IMR-90 (cell line): ENCODE measurements at regions not wholly inside any gene's neighbourhood (a gene's known extent, or its start where the extent isn't known, plus 50 kb on each side); places are given as distances from the start of the nearest gene placed in this dataset.

Experiments used
- ATAC-seq: fragments of 200-7000 bp; cut with Tn5 transposase; 2 replicates; pipeline ENCODE4 v1.9.1; 2020; ENCODE audit warnings: low read depth, mild to moderate bottlenecking, moderate library complexity
- BruUV-seq: library from RNA; stranded (reverse); fragments of 400-500 nt; replicated peaks from 2 replicates; lab custom pipeline; 2021; lab: Mats Ljungman, UMichigan
- CTCF ChIA-PET: fragments of 300-600 bp; formaldehyde crosslinking; extraction: SDS; loops from one replicate; lab custom pipeline; 2021; ENCODE audit warnings: antibody characterized with exemption; lab: Yijun Ruan, JAX
- POLR2A ChIA-PET: fragments of 300-600 bp; sonication (Branson Sonifier 250); formaldehyde crosslinking; loops from one replicate; lab custom pipeline; 2022; ENCODE audit warnings: antibody characterized with exemption; ENCODE audit not compliant: unreplicated experiment; lab: Charles Lee
- DNase-seq: peaks from one replicate; pipeline ENCODE4 v3.0.0; 2013
- H2AFZ ChIP-seq: replicated peaks from 2 replicates; pipeline ENCODE3; 2013; ENCODE audit warnings: low read length, mild to moderate bottlenecking; ENCODE audit not compliant: poor library complexity
- H2AK5ac ChIP-seq: 2 replicates; pipeline ENCODE4 v1.6.1; 2013; ENCODE audit warnings: low read depth, low read length, inconsistent platforms
- H2AK9ac ChIP-seq: replicated peaks from 2 replicates; pipeline ENCODE3; 2013; ENCODE audit warnings: mild to moderate bottlenecking, low read depth, low read length, moderate library complexity; ENCODE audit not compliant: poor library complexity
- H2BK120ac ChIP-seq: 2 replicates; pipeline ENCODE4 v1.6.1; 2013; ENCODE audit warnings: low read depth, low read length, inconsistent platforms
- H2BK15ac ChIP-seq: 3 replicates; pipeline ENCODE4 v1.6.1; 2013; ENCODE audit warnings: low read depth, low read length, inconsistent platforms
- H2BK20ac ChIP-seq: 2 replicates; pipeline ENCODE4 v1.6.1; 2013; ENCODE audit warnings: low read depth, mild to moderate bottlenecking, inconsistent platforms, low read length, moderate library complexity
- H2BK5ac ChIP-seq: 2 replicates; pipeline ENCODE4 v1.6.1; 2013; ENCODE audit warnings: mild to moderate bottlenecking, low read depth, low read length, inconsistent platforms; ENCODE audit not compliant: poor library complexity, severe bottlenecking
- H3K14ac ChIP-seq: replicated peaks from 2 replicates; pipeline ENCODE4 v1.6.1; 2013; ENCODE audit warnings: low read depth, low read length, inconsistent platforms
- H3K18ac ChIP-seq: 2 replicates; pipeline ENCODE4 v1.6.1; 2013; ENCODE audit warnings: low read depth, low read length, control low read depth
- H3K23ac ChIP-seq: 2 replicates; pipeline ENCODE4 v1.6.1; 2013; ENCODE audit warnings: low read depth, low read length, inconsistent platforms
- H3K27ac ChIP-seq: 2 replicates; pipeline ENCODE4 v1.5.1; 2013; ENCODE audit warnings: mild to moderate bottlenecking, control low read depth, low read length; ENCODE audit not compliant: insufficient read depth
- H3K27me3 ChIP-seq: 2 replicates; pipeline ENCODE4 v1.6.1; 2013; ENCODE audit warnings: low read length; ENCODE audit not compliant: control insufficient read depth, insufficient read depth
- H3K36me3 ChIP-seq: 2 replicates; pipeline ENCODE4 v1.6.1; 2013; ENCODE audit warnings: low read length, mixed read lengths; ENCODE audit not compliant: control insufficient read depth, insufficient read depth
- H3K4ac ChIP-seq: 2 replicates; pipeline ENCODE4 v1.6.1; 2013; ENCODE audit warnings: low read depth, low read length, inconsistent platforms
- H3K4me1 ChIP-seq: 2 replicates; pipeline ENCODE4 v1.6.1; 2013; ENCODE audit warnings: low read length, mixed read lengths; ENCODE audit not compliant: control insufficient read depth, insufficient read depth
- H3K4me2 ChIP-seq: 2 replicates; pipeline ENCODE4 v1.6.1; 2013; ENCODE audit warnings: low read depth, mild to moderate bottlenecking, control low read depth, low read length, moderate library complexity
- H3K4me3 ChIP-seq: 2 replicates; pipeline ENCODE4 v1.5.1; 2013; ENCODE audit warnings: low read depth, mild to moderate bottlenecking, control low read depth, low read length, moderate library complexity; ENCODE audit not compliant: insufficient read depth
- H3K56ac ChIP-seq: 2 replicates; pipeline ENCODE4 v1.6.1; 2013; ENCODE audit warnings: low read length, inconsistent platforms; ENCODE audit not compliant: insufficient read depth; ENCODE audit errors: extremely low read depth
- H3K79me1 ChIP-seq, 2 experiments: 2 replicates each; pipeline ENCODE4 v1.6.1; 2013; ENCODE audit warnings: low read length in 2 of 2, inconsistent platforms in 1 of 2, low read depth in 1 of 2
- H3K9ac ChIP-seq: 2 replicates; pipeline ENCODE4 v1.6.1; 2013; ENCODE audit warnings: low read depth, low read length, control low read depth
- H3K9me1 ChIP-seq: 2 replicates; pipeline ENCODE4 v1.6.1; 2013; ENCODE audit warnings: low read length, inconsistent platforms; ENCODE audit not compliant: insufficient read depth
- H3K9me3 ChIP-seq: 2 replicates; pipeline ENCODE4 v1.6.1; 2013; ENCODE audit warnings: low read length; ENCODE audit not compliant: control insufficient read depth, insufficient read depth
- H4K20me1 ChIP-seq: 2 replicates; pipeline ENCODE4 v1.6.1; 2013; ENCODE audit warnings: low read length, inconsistent platforms; ENCODE audit not compliant: insufficient read depth
- H4K5ac ChIP-seq: 2 replicates; pipeline ENCODE4 v1.6.1; 2013; ENCODE audit warnings: mild to moderate bottlenecking, low read depth, low read length, control low read depth
- H4K8ac ChIP-seq, 2 experiments: 2 replicates each; pipeline ENCODE4 v1.6.1; 2013; ENCODE audit warnings: low read depth in 2 of 2, low read length in 2 of 2, control low read depth in 1 of 2, inconsistent platforms in 1 of 2
- H4K91ac ChIP-seq: 2 replicates; pipeline ENCODE4 v1.6.1; 2013; ENCODE audit warnings: low read depth, low read length, inconsistent platforms; ENCODE audit not compliant: insufficient read depth
- FOS ChIP-seq: fragments of 150-350 bp; IDR thresholded peaks from 2 replicates; pipeline ENCODE4 v1.6.1; 2016; ENCODE audit warnings: low read depth, low read length
- NFE2L2 ChIP-seq: fragments of 150-350 bp; IDR thresholded peaks from 2 replicates; pipeline ENCODE4 v1.6.1; 2016; ENCODE audit warnings: low read depth, mild to moderate bottlenecking, low read length
- POLR2A ChIP-seq: IDR thresholded peaks from 2 replicates; pipeline ENCODE4 v1.6.1; 2012; ENCODE audit warnings: mild to moderate bottlenecking, low read depth, low read length
- RCOR1 ChIP-seq: IDR thresholded peaks from 2 replicates; pipeline ENCODE4 v1.6.1; 2012; ENCODE audit warnings: mild to moderate bottlenecking, low read length, improper control_type of control experiment; ENCODE audit not compliant: insufficient replicate concordance
- WGBS, 2 experiments: methylation state at CpG; one replicate each; pipeline versions ENCODE4 v1.1.5 to v1.1.7; 2013; ENCODE audit warnings: missing lambda C conversion rate in 2 of 2; ENCODE audit not compliant: insufficient read length in 1 of 2; ENCODE audit errors: extremely low coverage in 2 of 2; 5-methylcytosine and 5-hydroxymethylcytosine counted together
- dilution Hi-C: fragments of 300-500 bp; cut with HindIII; formaldehyde crosslinking; loops from one replicate; pipeline ENCODE4 v1.14.3; 2018; ENCODE audit warnings: low sequenced_read_pairs; ENCODE audit not compliant: unreplicated experiment
- in situ Hi-C: fragments of 300-500 bp; cut with MboI; formaldehyde crosslinking; loops from 3 replicates; pipeline ENCODE4 v1.14.3; 2019; ENCODE audit warnings: low sequenced_read_pairs, inconsistent platforms, mixed read lengths
- intact Hi-C: fragments of 100-400 bp; cut with micrococcal nuclease; formaldehyde crosslinking; loops from 2 replicates; pipeline ENCODE4 v1.10.0; 2022

- DNase-seq: no peak
- no peak overlapping the region for H2AK9ac ChIP-seq
- no peak for TF ChIP-seq FOS
- TF ChIP-seq NFE2L2: no peak
- TF ChIP-seq POLR2A: no peak
- no peak for TF ChIP-seq RCOR1
- H3K18ac ChIP-seq: no peak overlapping the region
- peaks cover 4% of the 10 kb centered on the region for H3K4me1 ChIP-seq
- H2BK15ac ChIP-seq: no peak overlapping the region
- no peak overlapping the region for H4K91ac ChIP-seq
- H3K4ac ChIP-seq: no peak overlapping the region
- H3K79me1 ChIP-seq: no peaks in the 10 kb centered on the region
- 0 out of 2 replicates have a peak, but pooled peaks cover 3% of the 10 kb centered on the region for H3K9me1 ChIP-seq
- H2BK20ac ChIP-seq: no peak overlapping the region
- ChIA-PET POLR2A (no interaction called here), CTCF (no interaction called here)
- H4K20me1 ChIP-seq: no peaks in the 10 kb centered on the region
- dilution Hi-C loops: no loop called here
- no peak overlapping the region for H2AK5ac ChIP-seq
- no peak overlapping the region for H2AFZ ChIP-seq
- H3K56ac ChIP-seq: no peak overlapping the region
- no peaks in the 10 kb centered on the region for H3K36me3 ChIP-seq
- no peak overlapping the region for H4K5ac ChIP-seq
- H3K9ac ChIP-seq: no peak overlapping the region
- intact Hi-C loops: no loop called here
- no peak overlapping the region for H3K4me3 ChIP-seq
- in situ Hi-C loops: loop anchor here (25.0 kb wide), 1 partner anchor 889 kb away; no protein-coding TSS in a partner anchor
- peaks cover 10% of the 10 kb centered on the region for H3K27me3 ChIP-seq
- H3K27ac ChIP-seq: no peak overlapping the region
- ATAC-seq: no peak
- no peak overlapping the region for H2BK120ac ChIP-seq
- no TSS peak for BruUV-seq
- H3K4me2 ChIP-seq: no peak overlapping the region
- H2BK5ac ChIP-seq: no peak overlapping the region
- H3K23ac ChIP-seq: no peak overlapping the region
- WGBS, 2 experiments: 88% methylated on average over 6 of the region's 8 CpGs; no CpG with 5 or more reads in 1 of the 2 experiments
- H3K14ac ChIP-seq: no peak overlapping the region
- peaks cover 5% of the 10 kb centered on the region for H3K9me3 ChIP-seq
- no peak overlapping the region for H4K8ac ChIP-seq
Measured at GRCh38 chr13:30148786-30149185, 158.6 kb downstream of the KATNAL1 start.
